KMS-11 (cell line): ENCODE measurements at regions not wholly inside any gene's neighbourhood (a gene's known extent, or its start where the extent isn't known, plus 50 kb on each side); places are given as distances from the start of the nearest gene placed in this dataset.

Experiments
- H2AFZ ChIP-seq: fragments of 200-600 bp; sonication (generic); 2 replicates; pipeline ENCODE4 v1.6.1; 2016; ENCODE audit warnings: antibody characterized with exemption, mixed run types, low read depth
- H3K27ac ChIP-seq: fragments of 200-600 bp; sonication (generic); 2 replicates; pipeline ENCODE4 v1.6.1; 2016; ENCODE audit warnings: mild to moderate bottlenecking, mixed run types
- H3K27me3 ChIP-seq: fragments of 200-600 bp; sonication (generic); 2 replicates; pipeline ENCODE4 v1.6.1; 2017; ENCODE audit warnings: mild to moderate bottlenecking, low read depth, mixed run types, moderate library complexity; ENCODE audit not compliant: insufficient read depth
- H3K36me3 ChIP-seq: fragments of 200-600 bp; sonication (generic); 2 replicates; pipeline ENCODE4 v1.6.1; 2017; ENCODE audit warnings: mild to moderate bottlenecking, mixed run types; ENCODE audit not compliant: insufficient read depth
- H3K4me1 ChIP-seq: fragments of 200-600 bp; sonication (generic); 2 replicates; pipeline ENCODE4 v1.6.1; 2016; ENCODE audit warnings: mild to moderate bottlenecking, low read depth, mixed run types; ENCODE audit not compliant: poor library complexity, severe bottlenecking
- H3K4me2 ChIP-seq: fragments of 200-600 bp; sonication (generic); 2 replicates; pipeline ENCODE4 v1.7.0; 2016; ENCODE audit warnings: mild to moderate bottlenecking, mixed run types
- H3K4me3 ChIP-seq: fragments of 200-600 bp; sonication (generic); IDR thresholded peaks from 2 replicates; pipeline ENCODE4 v1.6.1; 2017; ENCODE audit warnings: low read depth, low read length, mixed read lengths; ENCODE audit not compliant: insufficient read depth
- H3K79me2 ChIP-seq: fragments of 200-600 bp; sonication (generic); 2 replicates; pipeline ENCODE4 v1.6.1; 2016; ENCODE audit warnings: low read depth, mixed run types; ENCODE audit not compliant: insufficient read depth
- H3K9ac ChIP-seq: fragments of 200-600 bp; sonication (generic); 2 replicates; pipeline ENCODE4 v1.6.1; 2016; ENCODE audit warnings: mild to moderate bottlenecking, mixed run types
- H4K20me1 ChIP-seq: fragments of 200-600 bp; sonication (generic); 2 replicates; pipeline ENCODE4 v1.6.1; 2016; ENCODE audit warnings: mild to moderate bottlenecking, mixed run types; ENCODE audit not compliant: insufficient read depth
- CTCF ChIP-seq: fragments of 200-600 bp; sonication (generic); conservative IDR thresholded peaks from 2 replicates; pipeline ENCODE4 v1.6.1; 2017; ENCODE audit warnings: low read depth, mild to moderate bottlenecking, antibody characterized with exemption, low read length, moderate library complexity, mixed read lengths

- peaks cover 27% of the 10 kb centered on the region for H3K4me1 ChIP-seq
- no peaks in the 10 kb centered on the region for H3K36me3 ChIP-seq
- no peaks in the 10 kb centered on the region for H3K27me3 ChIP-seq
- no peaks in the 10 kb centered on the region for H4K20me1 ChIP-seq
- no peak for TF ChIP-seq CTCF
- H3K27ac ChIP-seq = no peak overlapping the region
- H3K79me2 ChIP-seq = no peaks in the 10 kb centered on the region
- H3K4me2 ChIP-seq = no peak overlapping the region
- H2AFZ ChIP-seq = no peak overlapping the region
- H3K9ac ChIP-seq = no peak overlapping the region
- no peak overlapping the region for H3K4me3 ChIP-seq
Measured at GRCh38 chr10:121082984-121083383, 231.8 kb downstream of the WDR11 start.

- TF ChIP-seq CTCF = no peak
- no peaks in the 10 kb centered on the region for H3K27me3 ChIP-seq
- no peak overlapping the region for H3K4me3 ChIP-seq
- no peak overlapping the region for H3K4me2 ChIP-seq
- H3K36me3 ChIP-seq = no peaks in the 10 kb centered on the region
- H4K20me1 ChIP-seq = no peaks in the 10 kb centered on the region
- H3K4me1 ChIP-seq = peaks cover 38% of the 10 kb centered on the region
- no peaks in the 10 kb centered on the region for H3K79me2 ChIP-seq
- H3K9ac ChIP-seq = no peak overlapping the region
- no peak overlapping the region for H2AFZ ChIP-seq
- H3K27ac ChIP-seq = no peak overlapping the region
Measured at GRCh38 chr10:121084016-121084674, 233.0 kb downstream of the WDR11 start.

GRCh38 chr10:121084675-121085070, 233.5 kb downstream of the WDR11 start:
- peaks cover 38% of the 10 kb centered on the region for H3K4me1 ChIP-seq
- no peak overlapping the region for H3K27ac ChIP-seq
- no peaks in the 10 kb centered on the region for H3K79me2 ChIP-seq
- no peak overlapping the region for H3K4me3 ChIP-seq
- no peaks in the 10 kb centered on the region for H3K27me3 ChIP-seq
- no peak overlapping the region for H2AFZ ChIP-seq
- no peak overlapping the region for H3K9ac ChIP-seq
- TF ChIP-seq CTCF = no peak
- H3K4me2 ChIP-seq = no peak overlapping the region
- no peaks in the 10 kb centered on the region for H4K20me1 ChIP-seq
- H3K36me3 ChIP-seq = no peaks in the 10 kb centered on the region

- no peaks in the 10 kb centered on the region for H4K20me1 ChIP-seq
- TF ChIP-seq CTCF = no peak
- H3K79me2 ChIP-seq = no peaks in the 10 kb centered on the region
- no peak overlapping the region for H3K4me2 ChIP-seq
- no peaks in the 10 kb centered on the region for H3K27me3 ChIP-seq
- no peak overlapping the region for H3K27ac ChIP-seq
- H3K36me3 ChIP-seq = no peaks in the 10 kb centered on the region
- H3K9ac ChIP-seq = no peak overlapping the region
- H2AFZ ChIP-seq = no peak overlapping the region
- peaks cover 38% of the 10 kb centered on the region for H3K4me1 ChIP-seq
- no peak overlapping the region for H3K4me3 ChIP-seq
Measured at GRCh38 chr10:121085367-121085766, 234.2 kb downstream of the WDR11 start.
